Loucy (cell line): ENCODE measurements at regions not wholly inside any gene's neighbourhood (a gene's known extent, or its start where the extent isn't known, plus 50 kb on each side); places are given as distances from the start of the nearest gene placed in this dataset.

Experiments used
- EZH2phosphoT487 ChIP-seq: fragments of 200-600 bp; IDR thresholded peaks from 2 replicates; pipeline ENCODE4 v1.6.1; 2018; ENCODE audit warnings: antibody characterized with exemption, mild to moderate bottlenecking, moderate library complexity, borderline replicate concordance
- TF ChIP-seq, protein P1 (sequence below): fragments of 200-600 bp; sonication (generic); conservative IDR thresholded peaks from 2 replicates; pipeline ENCODE4 v1.5.1; 2014; ENCODE audit warnings: mild to moderate bottlenecking, antibody characterized with exemption, low read length

DNA sequence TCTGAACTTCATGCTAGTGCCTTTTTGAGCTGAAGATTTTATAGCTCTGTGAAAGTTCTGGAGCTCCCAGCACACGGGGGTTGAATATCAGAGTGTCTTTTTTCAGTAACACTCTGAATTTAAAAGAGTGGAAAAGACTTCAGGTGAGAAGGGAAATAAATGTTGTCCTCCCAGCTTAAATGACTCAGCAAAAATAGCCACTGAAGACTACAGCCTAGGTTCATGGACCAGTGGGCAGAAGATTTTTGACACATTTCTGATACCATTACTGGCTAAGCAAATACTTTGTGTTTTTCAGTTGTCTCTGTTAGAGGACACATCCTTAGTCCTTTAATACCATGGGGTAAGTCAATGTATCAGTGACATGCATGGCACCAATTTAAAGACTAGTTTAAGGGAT lies 338.5 kb upstream of the SPTLC3 start:
- TF ChIP-seq, protein P1, sequence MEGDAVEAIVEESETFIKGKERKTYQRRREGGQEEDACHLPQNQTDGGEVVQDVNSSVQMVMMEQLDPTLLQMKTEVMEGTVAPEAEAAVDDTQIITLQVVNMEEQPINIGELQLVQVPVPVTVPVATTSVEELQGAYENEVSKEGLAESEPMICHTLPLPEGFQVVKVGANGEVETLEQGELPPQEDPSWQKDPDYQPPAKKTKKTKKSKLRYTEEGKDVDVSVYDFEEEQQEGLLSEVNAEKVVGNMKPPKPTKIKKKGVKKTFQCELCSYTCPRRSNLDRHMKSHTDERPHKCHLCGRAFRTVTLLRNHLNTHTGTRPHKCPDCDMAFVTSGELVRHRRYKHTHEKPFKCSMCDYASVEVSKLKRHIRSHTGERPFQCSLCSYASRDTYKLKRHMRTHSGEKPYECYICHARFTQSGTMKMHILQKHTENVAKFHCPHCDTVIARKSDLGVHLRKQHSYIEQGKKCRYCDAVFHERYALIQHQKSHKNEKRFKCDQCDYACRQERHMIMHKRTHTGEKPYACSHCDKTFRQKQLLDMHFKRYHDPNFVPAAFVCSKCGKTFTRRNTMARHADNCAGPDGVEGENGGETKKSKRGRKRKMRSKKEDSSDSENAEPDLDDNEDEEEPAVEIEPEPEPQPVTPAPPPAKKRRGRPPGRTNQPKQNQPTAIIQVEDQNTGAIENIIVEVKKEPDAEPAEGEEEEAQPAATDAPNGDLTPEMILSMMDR: no peak
- TF ChIP-seq EZH2phosphoT487: no peak
